SK-N-SH (cell line): ENCODE measurements at regions not wholly inside any gene's neighbourhood (a gene's known extent, or its start where the extent isn't known, plus 50 kb on each side); places are given as distances from the start of the nearest gene placed in this dataset.

Experiments
- CTCF ChIA-PET: fragments of 300-600, 350-600 bp; formaldehyde crosslinking; extraction: SDS; loops from one replicate; lab custom pipeline; 2021; lab: Yijun Ruan, JAX
- POLR2A ChIA-PET: fragments of 350-600 bp; sonication (Branson Sonifier 250); formaldehyde crosslinking; extraction: SDS; loops from one replicate; lab custom pipeline; 2020; ENCODE audit warnings: antibody characterized with exemption, inconsistent platforms; lab: Yijun Ruan, JAX
- DNase-seq: peaks from one replicate; pipeline ENCODE4 v3.0.0; 2012
- H2AFZ ChIP-seq: fragments of 200-600 bp; sonication (generic); 2 replicates; pipeline ENCODE4 v1.8.1; 2016; ENCODE audit warnings: antibody characterized with exemption, mild to moderate bottlenecking, low read depth
- H3F3A ChIP-seq: fragments of 200-600 bp; sonication (generic); replicated peaks from 2 replicates; pipeline ENCODE3; 2016; ENCODE audit warnings: antibody characterized with exemption, mild to moderate bottlenecking; ENCODE audit not compliant: insufficient read depth
- H3K27ac ChIP-seq, 2 experiments: fragments of 200-500 bp in 1 of 2; fragments of 200-600 bp in 1 of 2; sonication (Bioruptor generic) in 1 of 2; sonication (generic), shearing (Covaris generic) in 1 of 2; 2 replicates each; pipeline versions ENCODE4 v1.5.1 to v1.6.1; 2014 to 2016; ENCODE audit warnings: low read depth in 2 of 2, inconsistent platforms in 1 of 2, low read length in 1 of 2, mild to moderate bottlenecking in 1 of 2, mixed read lengths in 1 of 2
- H3K27me3 ChIP-seq: fragments of 200-600 bp; sonication (generic), shearing (Covaris generic); 2 replicates; pipeline ENCODE4 v1.6.1; 2016; ENCODE audit warnings: mixed run types; ENCODE audit not compliant: insufficient read depth
- H3K36me3 ChIP-seq, 2 experiments: fragments of 200-500 bp in 1 of 2; fragments of 200-600 bp in 1 of 2; sonication (Bioruptor generic) in 1 of 2; sonication (generic) in 1 of 2; replicated peaks in 1 of 2; 2 replicates each; pipeline versions ENCODE3 to v1.5.1; 2014 to 2016; ENCODE audit warnings: low read length in 1 of 2, mild to moderate bottlenecking in 1 of 2; ENCODE audit not compliant: insufficient read depth in 2 of 2, control insufficient read depth in 1 of 2
- H3K4me1 ChIP-seq, 2 experiments: fragments of 200-500 bp in 1 of 2; fragments of 200-600 bp in 1 of 2; sonication (Bioruptor generic) in 1 of 2; sonication (generic), shearing (Covaris generic) in 1 of 2; 2 replicates each; pipeline versions ENCODE4 v1.5.1 to v1.6.1; 2014 to 2016; ENCODE audit warnings: low read depth in 1 of 2, low read length in 1 of 2, mixed run types in 1 of 2; ENCODE audit not compliant: insufficient read depth in 2 of 2, control insufficient read depth in 1 of 2
- H3K4me2 ChIP-seq: fragments of 200-600 bp; sonication (generic), shearing (Covaris generic); 2 replicates; pipeline ENCODE4 v1.6.1; 2017; ENCODE audit warnings: mixed run types
- H3K4me3 ChIP-seq, 2 experiments: fragments of 200-500 bp in 1 of 2; fragments of 200-600 bp in 1 of 2; sonication (Bioruptor generic) in 1 of 2; sonication (generic), shearing (Covaris generic) in 1 of 2; 2 replicates each; pipeline versions ENCODE4 v1.5.1 to v1.8.1; 2014 to 2016; ENCODE audit warnings: low read depth in 2 of 2, inconsistent platforms in 1 of 2, low read length in 1 of 2, mild to moderate bottlenecking in 1 of 2, mixed read lengths in 1 of 2, moderate library complexity in 1 of 2
- H3K79me2 ChIP-seq: fragments of 200-600 bp; sonication (generic); 2 replicates; pipeline ENCODE4 v1.8.1; 2017; ENCODE audit warnings: mild to moderate bottlenecking; ENCODE audit not compliant: insufficient read depth
- H3K9ac ChIP-seq: fragments of 200-600 bp; sonication (generic); 2 replicates; pipeline ENCODE4 v1.6.1; 2017; ENCODE audit warnings: mixed run types
- H3K9me2 ChIP-seq: fragments of 200-600 bp; sonication (generic); 2 replicates; pipeline ENCODE4 v1.6.1; 2017; ENCODE audit warnings: mixed run types
- H3K9me3 ChIP-seq: fragments of 200-600 bp; sonication (generic); 2 replicates; pipeline ENCODE4 v1.6.1; 2017; ENCODE audit warnings: mixed run types, mild to moderate bottlenecking, moderate library complexity
- H4K20me1 ChIP-seq: fragments of 200-600 bp; sonication (generic); 2 replicates; pipeline ENCODE4 v1.6.1; 2017; ENCODE audit warnings: mild to moderate bottlenecking, mixed run types; ENCODE audit not compliant: insufficient read depth
- EP300 ChIP-seq, 2 experiments: IDR thresholded peaks; 2 replicates each; pipeline versions ENCODE4 v1.4.0 to v1.6.1; 2012; ENCODE audit warnings: borderline replicate concordance in 1 of 2, low read depth in 1 of 2, low read length in 1 of 2
- FOSL2 ChIP-seq: IDR thresholded peaks from 2 replicates; pipeline ENCODE4 v1.4.0; 2012; ENCODE audit warnings: low read depth, mild to moderate bottlenecking, moderate library complexity, borderline replicate concordance
- FOXJ3 ChIP-seq: sonication (generic); formaldehyde crosslinking; IDR thresholded peaks from 2 replicates; pipeline ENCODE4 v1.5.1; 2020; ENCODE audit warnings: mild to moderate bottlenecking, missing genetic modification reagents
- FOXM1 ChIP-seq: IDR thresholded peaks from 2 replicates; pipeline ENCODE4 v1.4.0; 2012; ENCODE audit warnings: low read depth, mild to moderate bottlenecking
- GATA2 ChIP-seq: sonication (generic); formaldehyde crosslinking; IDR thresholded peaks from 2 replicates; pipeline ENCODE4 v1.5.0; 2020; ENCODE audit warnings: mild to moderate bottlenecking, missing genetic modification reagents
- MXI1 ChIP-seq: IDR thresholded peaks from 2 replicates; pipeline ENCODE4 v1.6.1; 2012; ENCODE audit warnings: mild to moderate bottlenecking, low read depth, low read length, improper control_type of control experiment
- NFIC ChIP-seq: IDR thresholded peaks from 2 replicates; pipeline ENCODE4 v1.4.0; 2012; ENCODE audit warnings: borderline replicate concordance
- NRF1 ChIP-seq: IDR thresholded peaks from 2 replicates; pipeline ENCODE4 v1.6.1; 2012; ENCODE audit warnings: low read depth, mild to moderate bottlenecking, low read length
- POLR2AphosphoS5 ChIP-seq: IDR thresholded peaks from 2 replicates; pipeline ENCODE4 v1.6.1; 2012; ENCODE audit warnings: low read depth, low read length
- RXRA ChIP-seq: IDR thresholded peaks from 2 replicates; pipeline ENCODE4 v1.4.0; 2012; ENCODE audit warnings: low read depth, mild to moderate bottlenecking, borderline replicate concordance
- SIN3A ChIP-seq: IDR thresholded peaks from 2 replicates; pipeline ENCODE4 v1.6.1; 2012; ENCODE audit warnings: low read depth, mild to moderate bottlenecking, low read length, moderate library complexity, borderline replicate concordance
- SMC3 ChIP-seq: IDR thresholded peaks from 2 replicates; pipeline ENCODE4 v1.6.1; 2012; ENCODE audit warnings: low read depth, low read length, improper control_type of control experiment
- TCF12 ChIP-seq: IDR thresholded peaks from 2 replicates; pipeline ENCODE4 v1.4.0; 2012
- TEAD4 ChIP-seq: IDR thresholded peaks from 2 replicates; pipeline ENCODE4 v1.4.0; 2012; ENCODE audit warnings: mild to moderate bottlenecking, borderline replicate concordance; ENCODE audit not compliant: insufficient read depth
- WGBS: methylation state at CpG from one replicate; pipeline ENCODE4 v1.1.6; 2017; ENCODE audit warnings: low lambda C conversion rate; 5-methylcytosine and 5-hydroxymethylcytosine counted together
- TF ChIP-seq, protein P1 (sequence below): fragments of 150-350 bp; IDR thresholded peaks from 2 replicates; pipeline ENCODE4 v1.6.1; 2016; ENCODE audit warnings: mild to moderate bottlenecking, low read depth, low read length
- TF ChIP-seq, protein P2 (sequence below): fragments of 150-350 bp; IDR thresholded peaks from 2 replicates; pipeline ENCODE4 v1.6.1; 2017; ENCODE audit warnings: antibody characterized with exemption, low read length, low read depth, borderline replicate concordance

DNA sequence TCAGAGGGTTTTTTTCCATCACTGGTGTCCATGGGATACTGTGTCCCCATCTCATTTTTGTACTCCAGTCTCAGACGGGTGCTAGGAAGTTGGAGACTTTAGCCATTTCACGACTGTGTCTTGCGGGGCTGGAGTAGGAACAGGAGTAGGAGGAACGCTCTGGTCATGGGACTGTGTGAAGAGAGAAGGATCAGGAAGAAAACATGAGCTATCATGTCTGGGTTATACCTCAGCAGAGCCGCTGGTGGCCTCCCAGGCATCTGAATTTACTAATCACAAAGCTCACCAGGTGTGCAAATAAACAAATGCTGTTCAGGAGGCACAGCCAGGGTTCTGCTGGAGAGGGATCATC, 225.4 kb downstream of the SEC14L1 start:
- no peak for DNase-seq
- no peak overlapping the region for H2AFZ ChIP-seq

DNA sequence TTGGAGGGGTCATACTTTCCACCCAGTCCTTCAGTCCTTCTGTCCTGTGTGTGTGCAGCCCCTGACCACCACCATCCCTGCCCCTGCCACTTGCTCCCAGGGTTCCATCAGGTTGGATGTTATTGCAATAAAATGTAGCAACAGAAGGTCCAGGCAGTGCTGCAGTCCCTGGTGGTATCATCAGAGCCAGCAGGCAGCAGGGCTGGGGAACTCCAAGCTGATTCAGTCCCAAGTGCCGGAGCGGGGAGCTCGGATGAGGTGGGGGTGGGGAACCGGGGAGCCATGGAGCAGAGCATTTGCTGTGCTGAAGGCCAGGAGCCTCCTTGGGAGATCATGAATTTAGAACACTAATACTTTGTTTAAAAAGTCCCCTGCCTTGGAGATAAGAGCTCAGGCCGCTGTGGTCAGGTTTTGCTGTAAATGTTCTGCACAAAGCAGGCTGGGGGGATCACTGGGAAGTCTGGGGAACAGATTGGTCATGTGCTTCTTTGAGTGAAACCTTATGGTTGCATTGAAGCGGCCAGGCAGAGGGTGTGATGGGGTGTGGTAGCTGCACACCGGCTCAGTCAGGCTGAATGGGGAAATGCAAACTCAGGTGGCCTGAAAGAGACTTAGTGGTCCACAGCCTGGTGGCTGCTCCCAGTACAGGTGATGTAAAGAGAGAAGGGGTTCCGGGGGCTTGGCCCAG, 225.9 kb downstream of the SEC14L1 start:
- Histone ChIP-seq H4K20me1 (no peaks in the 10 kb centered on the region), H3K27ac (peak overlapping the region; percentile 80 to 97; a peak in 3 of 4 replicates), H2AFZ (no peak overlapping the region), H3K9ac (peak overlapping the region; percentile 60; the same call in 1 of the 2 replicates), H3K4me1 (peaks cover 47 to 77% of the 10 kb centered on the region in 2 experiments), H3K36me3 (no peaks in the 10 kb centered on the region), H3K9me3 (no peaks in the 10 kb centered on the region), H3K79me2 (peaks cover 45% of the 10 kb centered on the region), H3K4me3 (no peak overlapping the region), H3K27me3 (no peaks in the 10 kb centered on the region), H3K4me2 (peak overlapping the region; percentile 71), H3F3A (peaks cover 39% of the 10 kb centered on the region), H3K9me2 (no peaks in the 10 kb centered on the region)
- TF ChIP-seq FOXM1, result no peak
- ChIA-PET POLR2A (interaction anchor here (0.5 to 1.6 kb wide), 2 partner anchors 12 to 22 kb away, joined by 4 to 8 read pairs; no protein-coding TSS in a partner anchor), CTCF (interaction anchor here (0.7 to 17.7 kb wide), 9 partner anchors 10 to 119 kb away, joined by 3 to 133 read pairs (median 3); no protein-coding TSS in a partner anchor)
- 79% methylated on average over 8 of the region's 8 CpGs for WGBS
- DNase-seq, result peak; percentile 40

More for the DNA sequence above, 225.4 kb downstream of the SEC14L1 start:
- Histone ChIP-seq H4K20me1 (no peaks in the 10 kb centered on the region), H3K79me2 (peaks cover 47% of the 10 kb centered on the region)
- TF ChIP-seq SMC3 (no peak), MXI1 (0 out of 2 replicates have a peak, but pooled peaks have one; percentile 2), EP300 (IDR thresholded peaks at IDR 0.05; ENCODE audit: borderline replicate concordance in 1 of 2, low read depth in 1 of 2, low read length in 1 of 2) (no peak)
- TF ChIP-seq, all 33 proteins: peak for 1
- Histone ChIP-seq H3K9me3 (no peaks in the 10 kb centered on the region), H3K9me2 (no peaks in the 10 kb centered on the region), H3F3A (peaks cover 34% of the 10 kb centered on the region), H3K27me3 (no peaks in the 10 kb centered on the region), H3K27ac (peak overlapping the region; percentile 80 to 97), H3K9ac (peak overlapping the region; percentile 60), H3K36me3 (no peaks in the 10 kb centered on the region), H3K4me3 (no peak overlapping the region; a peak in 1 of 4 replicates), H3K4me1 (peaks cover 47 to 72% of the 10 kb centered on the region in 2 experiments), H3K4me2 (peak overlapping the region; percentile 71)
- ChIA-PET POLR2A (interaction anchor here (0.5 to 1.6 kb wide), 2 partner anchors 12 to 23 kb away, joined by 4 to 8 read pairs; no protein-coding TSS in a partner anchor), CTCF (interaction anchor here (0.7 to 17.7 kb wide), 9 partner anchors 10 to 119 kb away, joined by 3 to 133 read pairs (median 3); no protein-coding TSS in a partner anchor)
- 78% methylated on average over 5 of the region's 5 CpGs for WGBS

DNA sequence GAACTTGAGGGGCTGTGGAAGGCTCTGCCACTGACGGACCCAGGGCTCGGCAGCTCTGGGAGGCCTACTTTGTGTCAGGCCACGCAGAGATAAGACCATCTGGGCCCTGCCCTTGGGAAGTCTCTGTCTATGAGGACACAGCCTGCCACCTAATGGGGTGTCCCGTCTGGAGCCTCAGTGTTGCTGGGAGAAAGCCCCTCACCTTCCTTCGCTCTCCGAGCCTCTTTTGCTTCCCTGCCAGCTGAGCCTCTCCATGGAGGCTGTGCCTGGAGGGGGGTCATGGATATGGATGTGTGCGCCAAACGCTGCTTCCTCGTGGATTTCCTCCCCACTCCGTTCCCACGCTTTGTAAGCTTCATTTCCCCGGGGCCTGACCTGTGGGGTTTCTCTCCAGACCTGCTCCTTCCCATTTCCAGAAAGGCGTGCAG, 228.8 kb downstream of the SEC14L1 start:
- Histone ChIP-seq H3F3A (peaks cover 32% of the 10 kb centered on the region), H3K79me2 (peaks cover 38% of the 10 kb centered on the region; the same call in 1 of the 2 replicates), H3K4me1 (peaks cover 38 to 62% of the 10 kb centered on the region in 2 experiments), H2AFZ (no peak overlapping the region), H3K36me3 (no peaks in the 10 kb centered on the region), H3K27me3 (no peaks in the 10 kb centered on the region), H4K20me1 (peaks cover 2% of the 10 kb centered on the region), H3K9me2 (no peaks in the 10 kb centered on the region), H3K27ac (no peak overlapping the region; a peak in 1 of 4 replicates), H3K9ac (no peak overlapping the region), H3K4me3 (no peak overlapping the region), H3K4me2 (no peak overlapping the region), H3K9me3 (no peaks in the 10 kb centered on the region)
- POLR2A ChIA-PET, result no interaction called here
- WGBS, result 96% methylated on average over 13 of the region's 13 CpGs
- no peak for DNase-seq
- CTCF ChIA-PET, result interaction anchor here (0.6 to 2.1 kb wide), 4 partner anchors 13 to 60 kb away, joined by 3 to 8 read pairs (median 3); no protein-coding TSS in a partner anchor
- no peak for TF ChIP-seq EP300 (IDR thresholded peaks at IDR 0.05; ENCODE audit: borderline replicate concordance in 1 of 2, low read depth in 1 of 2, low read length in 1 of 2)
- TF ChIP-seq SIN3A, result no peak
- TF ChIP-seq FOXJ3 (CRISPR knock-in tag), result no peak
- TF ChIP-seq FOSL2, result no peak
- TF ChIP-seq NRF1, result no peak
- TF ChIP-seq TCF12, result no peak
- no peak for TF ChIP-seq TEAD4
- TF ChIP-seq RXRA, result no peak
- TF ChIP-seq, protein P1, sequence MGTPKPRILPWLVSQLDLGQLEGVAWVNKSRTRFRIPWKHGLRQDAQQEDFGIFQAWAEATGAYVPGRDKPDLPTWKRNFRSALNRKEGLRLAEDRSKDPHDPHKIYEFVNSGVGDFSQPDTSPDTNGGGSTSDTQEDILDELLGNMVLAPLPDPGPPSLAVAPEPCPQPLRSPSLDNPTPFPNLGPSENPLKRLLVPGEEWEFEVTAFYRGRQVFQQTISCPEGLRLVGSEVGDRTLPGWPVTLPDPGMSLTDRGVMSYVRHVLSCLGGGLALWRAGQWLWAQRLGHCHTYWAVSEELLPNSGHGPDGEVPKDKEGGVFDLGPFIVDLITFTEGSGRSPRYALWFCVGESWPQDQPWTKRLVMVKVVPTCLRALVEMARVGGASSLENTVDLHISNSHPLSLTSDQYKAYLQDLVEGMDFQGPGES, result no peak
- TF ChIP-seq, protein P2, sequence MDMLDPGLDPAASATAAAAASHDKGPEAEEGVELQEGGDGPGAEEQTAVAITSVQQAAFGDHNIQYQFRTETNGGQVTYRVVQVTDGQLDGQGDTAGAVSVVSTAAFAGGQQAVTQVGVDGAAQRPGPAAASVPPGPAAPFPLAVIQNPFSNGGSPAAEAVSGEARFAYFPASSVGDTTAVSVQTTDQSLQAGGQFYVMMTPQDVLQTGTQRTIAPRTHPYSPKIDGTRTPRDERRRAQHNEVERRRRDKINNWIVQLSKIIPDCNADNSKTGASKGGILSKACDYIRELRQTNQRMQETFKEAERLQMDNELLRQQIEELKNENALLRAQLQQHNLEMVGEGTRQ, result no peak
- TF ChIP-seq POLR2AphosphoS5, result no peak
- TF ChIP-seq NFIC, result no peak
- TF ChIP-seq MXI1, result no peak
- no peak for TF ChIP-seq GATA2
